GM21737 (cell line): ENCODE measurements at regions not wholly inside any gene's neighbourhood (a gene's known extent, or its start where the extent isn't known, plus 50 kb on each side); places are given as distances from the start of the nearest gene placed in this dataset.
"Not testable (repeated sequence)": the region's sequence is repeated elsewhere in the genome, so short reads cannot be mapped to it uniquely, and the experiment has no call there.

ENCODE experiments used
- ATAC-seq: cut with Tn5 transposase; IDR thresholded peaks from one replicate; pipeline ENCODE4 v1.9.1; 2021; ENCODE audit warnings: mild to moderate bottlenecking, moderate library complexity; ENCODE audit not compliant: unreplicated experiment

- ATAC-seq: no peak
Measured at GRCh38 chr6:106728296-106728870, 99.0 kb downstream of the QRSL1 start.

- ATAC-seq: no peak
Measured at GRCh38 chr6:106727480-106728149, 98.2 kb downstream of the QRSL1 start.

GRCh38 chr6:106724848-106725247 is 95.5 kb downstream of the QRSL1 start:
- no peak for ATAC-seq

- ATAC-seq: no peak
Measured at GRCh38 chr6:106724337-106724736, 95.0 kb downstream of the QRSL1 start.

GRCh38 chr6:106723419-106723818 is 94.0 kb downstream of the QRSL1 start:
- not testable (repeated sequence) for ATAC-seq

- ATAC-seq: not testable (repeated sequence)
Measured at GRCh38 chr6:106721189-106721588, 91.8 kb downstream of the QRSL1 start.
